ENCODE measurements at regions not wholly inside any gene's neighbourhood (a gene's known extent, or its start where the extent isn't known, plus 50 kb on each side); places are given as distances from the start of the nearest gene placed in this dataset.

DNA sequence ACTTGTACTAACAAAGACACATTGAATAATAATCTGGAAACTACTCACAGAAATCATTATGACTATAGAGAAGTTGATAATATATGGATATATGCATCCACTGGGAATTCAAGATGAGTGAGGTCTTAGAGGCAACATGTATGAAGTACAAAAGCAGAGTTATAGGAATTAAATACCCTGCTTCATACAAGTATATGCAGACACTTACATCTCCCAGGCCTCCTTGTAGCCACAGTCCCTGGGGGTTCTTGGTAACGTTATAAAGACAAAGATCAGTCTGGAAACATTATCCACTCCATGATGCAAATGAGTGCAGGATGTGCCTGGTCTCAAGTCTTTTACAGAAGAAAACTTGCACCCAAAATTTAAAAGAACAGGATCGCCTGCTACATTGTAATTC is 92.4 kb upstream of the ANXA1 start:
- no peak for TF ChIP-seq DEAF1 (CRISPR knock-in tag; IDR thresholded peaks at IDR 0.05)
- TF ChIP-seq NBN (IDR thresholded peaks at IDR 0.05; ENCODE audit: low read depth), result no peak
